HEK293 (cell line): ENCODE measurements at regions not wholly inside any gene's neighbourhood (a gene's known extent, or its start where the extent isn't known, plus 50 kb on each side); places are given as distances from the start of the nearest gene placed in this dataset.

Experiments
- CTCF ChIA-PET: fragments of 350-600 bp; formaldehyde crosslinking; extraction: SDS; loops from one replicate; lab custom pipeline; 2021; ENCODE audit warnings: antibody characterized with exemption; lab: Yijun Ruan, JAX
- POLR2A ChIA-PET: fragments of 300-600 bp; formaldehyde crosslinking; extraction: SDS; loops from one replicate; lab custom pipeline; 2020; ENCODE audit warnings: antibody characterized with exemption, inconsistent platforms; lab: Yijun Ruan, JAX
- H3K27ac ChIP-seq: fragments of 200-500 bp; sonication (Bioruptor generic); 2 replicates; pipeline ENCODE4 v1.5.1; 2014; ENCODE audit warnings: low read depth, low read length, control low read depth, inconsistent platforms; ENCODE audit errors: extremely low read depth
- H3K36me3 ChIP-seq, 2 experiments: fragments of 200-500 bp in 1 of 2; sonication (Bioruptor generic) in 1 of 2; 1 replicate in 1 of 2; 2 replicates in 1 of 2; pipeline ENCODE4 v1.5.1; 2014 to 2017; ENCODE audit warnings: inconsistent platforms in 2 of 2, low read length in 2 of 2; ENCODE audit not compliant: control insufficient read depth in 2 of 2, insufficient read depth in 1 of 2
- H3K4me1 ChIP-seq: fragments of 200-500 bp; sonication (Bioruptor generic); 2 replicates; pipeline ENCODE4 v1.5.1; 2014; ENCODE audit warnings: mild to moderate bottlenecking, low read length, inconsistent platforms; ENCODE audit not compliant: control insufficient read depth, insufficient read depth
- H3K4me3 ChIP-seq: 2 replicates; pipeline ENCODE4 v1.5.1; 2011; ENCODE audit warnings: low read depth, mild to moderate bottlenecking, control low read depth, low read length, moderate library complexity
- H3K9me3 ChIP-seq: fragments of 200-500 bp; sonication (Bioruptor generic); 2 replicates; pipeline ENCODE4 v1.5.1; 2014; ENCODE audit warnings: low read depth, low read length, inconsistent platforms; ENCODE audit not compliant: control insufficient read depth, insufficient read depth
- KLF10 ChIP-seq: fragments of 450-650 bp; IDR thresholded peaks from 2 replicates; pipeline ENCODE4 v1.5.1; 2018; ENCODE audit warnings: missing biosample characterization, mild to moderate bottlenecking, missing genetic modification characterization
- MYNN ChIP-seq: fragments of 450-650 bp; formaldehyde crosslinking; IDR thresholded peaks from 2 replicates; pipeline ENCODE4 v1.5.1; 2016; ENCODE audit warnings: missing biosample characterization, missing genetic modification characterization, borderline replicate concordance
- SALL2 ChIP-seq: fragments of 450-650 bp; formaldehyde crosslinking; IDR thresholded peaks from 2 replicates; pipeline ENCODE4 v1.5.0; 2017; ENCODE audit warnings: missing biosample characterization, mild to moderate bottlenecking, missing genetic modification characterization, borderline replicate concordance
- YY1 ChIP-seq: fragments of 450-650 bp; formaldehyde crosslinking; IDR thresholded peaks from 2 replicates; pipeline ENCODE4 v1.5.1; 2018; ENCODE audit warnings: missing biosample characterization, missing genetic modification characterization
- ZBTB8A ChIP-seq: fragments of 450-650 bp; formaldehyde crosslinking; IDR thresholded peaks from 2 replicates; pipeline ENCODE4 v1.5.1; 2016; ENCODE audit warnings: missing biosample characterization, missing genetic modification characterization
- ZEB2 ChIP-seq: fragments of 450-650 bp; formaldehyde crosslinking; IDR thresholded peaks from 2 replicates; pipeline ENCODE4 v1.5.1; 2016; ENCODE audit warnings: missing biosample characterization, missing genetic modification characterization
- ZNF138 ChIP-seq: fragments of 450-650 bp; formaldehyde crosslinking; IDR thresholded peaks from 2 replicates; pipeline ENCODE4 v1.5.1; 2016; ENCODE audit warnings: missing biosample characterization, missing genetic modification characterization, borderline replicate concordance
- ZNF175 ChIP-seq: fragments of 450-650 bp; formaldehyde crosslinking; IDR thresholded peaks from 2 replicates; pipeline ENCODE4 v1.5.1; 2016; ENCODE audit warnings: missing biosample characterization, missing genetic modification characterization
- ZNF23 ChIP-seq: fragments of 450-650 bp; formaldehyde crosslinking; IDR thresholded peaks from 2 replicates; pipeline ENCODE4 v1.5.1; 2016; ENCODE audit warnings: missing biosample characterization, missing genetic modification characterization, borderline replicate concordance
- ZNF239 ChIP-seq: fragments of 450-650 bp; formaldehyde crosslinking; IDR thresholded peaks from 2 replicates; pipeline ENCODE4 v1.5.1; 2016; ENCODE audit warnings: missing biosample characterization, missing genetic modification characterization
- ZNF292 ChIP-seq: fragments of 450-650 bp; formaldehyde crosslinking; IDR thresholded peaks from 2 replicates; pipeline ENCODE4 v1.5.1; 2016; ENCODE audit warnings: low read depth, missing biosample characterization, missing genetic modification characterization, borderline replicate concordance
- ZNF335 ChIP-seq: fragments of 450-650 bp; formaldehyde crosslinking; conservative IDR thresholded peaks from 2 replicates; pipeline ENCODE4 v1.5.1; 2016; ENCODE audit warnings: missing biosample characterization, missing genetic modification characterization
- ZNF48 ChIP-seq: fragments of 450-650 bp; formaldehyde crosslinking; IDR thresholded peaks from 2 replicates; pipeline ENCODE4 v1.5.1; 2016; ENCODE audit warnings: missing biosample characterization, missing genetic modification characterization
- ZNF501 ChIP-seq: fragments of 450-650 bp; formaldehyde crosslinking; IDR thresholded peaks from 2 replicates; pipeline ENCODE4 v1.5.1; 2016; ENCODE audit warnings: missing biosample characterization, missing genetic modification characterization
- ZNF544 ChIP-seq: fragments of 450-650 bp; formaldehyde crosslinking; IDR thresholded peaks from 2 replicates; pipeline ENCODE4 v1.5.0; 2017; ENCODE audit warnings: missing biosample characterization, missing genetic modification characterization
- ZNF549 ChIP-seq: fragments of 450-650 bp; IDR thresholded peaks from 2 replicates; pipeline ENCODE4 v1.5.1; 2018; ENCODE audit warnings: missing biosample characterization, missing genetic modification characterization, mild to moderate bottlenecking, inconsistent platforms, moderate library complexity
- ZNF558 ChIP-seq: fragments of 450-650 bp; formaldehyde crosslinking; IDR thresholded peaks from 2 replicates; pipeline ENCODE4 v1.5.1; 2016; ENCODE audit warnings: missing biosample characterization, missing genetic modification characterization
- ZNF571 ChIP-seq: fragments of 450-650 bp; formaldehyde crosslinking; IDR thresholded peaks from 2 replicates; pipeline ENCODE4 v1.5.0; 2017; ENCODE audit warnings: missing biosample characterization, missing genetic modification characterization
- ZNF600 ChIP-seq: fragments of 450-650 bp; formaldehyde crosslinking; IDR thresholded peaks from 2 replicates; pipeline ENCODE4 v1.5.1; 2016; ENCODE audit warnings: missing biosample characterization, missing genetic modification characterization
- ZNF660 ChIP-seq: fragments of 450-650 bp; IDR thresholded peaks from 2 replicates; pipeline ENCODE4 v1.5.1; 2018; ENCODE audit warnings: missing biosample characterization, mild to moderate bottlenecking, missing genetic modification characterization
- ZNF830 ChIP-seq: fragments of 450-650 bp; IDR thresholded peaks from 2 replicates; pipeline ENCODE4 v1.5.0; 2018; ENCODE audit warnings: missing biosample characterization, missing genetic modification characterization, low read depth, mild to moderate bottlenecking, moderate library complexity
- TF ChIP-seq, protein P1 (sequence below): fragments of 450-650 bp; formaldehyde crosslinking; conservative IDR thresholded peaks from 2 replicates; pipeline ENCODE4 v1.5.1; 2016; ENCODE audit warnings: low read depth, missing biosample characterization, missing genetic modification characterization
- TF ChIP-seq, protein P2 (sequence below): fragments of 450-650 bp; formaldehyde crosslinking; IDR thresholded peaks from 2 replicates; pipeline ENCODE4 v1.5.1; 2016; ENCODE audit warnings: missing biosample characterization, missing genetic modification characterization
- TF ChIP-seq, protein P3 (sequence below): fragments of 450-650 bp; formaldehyde crosslinking; conservative IDR thresholded peaks from 2 replicates; pipeline ENCODE4 v1.5.1; 2016; ENCODE audit warnings: low read depth, missing biosample characterization, missing genetic modification characterization

DNA sequence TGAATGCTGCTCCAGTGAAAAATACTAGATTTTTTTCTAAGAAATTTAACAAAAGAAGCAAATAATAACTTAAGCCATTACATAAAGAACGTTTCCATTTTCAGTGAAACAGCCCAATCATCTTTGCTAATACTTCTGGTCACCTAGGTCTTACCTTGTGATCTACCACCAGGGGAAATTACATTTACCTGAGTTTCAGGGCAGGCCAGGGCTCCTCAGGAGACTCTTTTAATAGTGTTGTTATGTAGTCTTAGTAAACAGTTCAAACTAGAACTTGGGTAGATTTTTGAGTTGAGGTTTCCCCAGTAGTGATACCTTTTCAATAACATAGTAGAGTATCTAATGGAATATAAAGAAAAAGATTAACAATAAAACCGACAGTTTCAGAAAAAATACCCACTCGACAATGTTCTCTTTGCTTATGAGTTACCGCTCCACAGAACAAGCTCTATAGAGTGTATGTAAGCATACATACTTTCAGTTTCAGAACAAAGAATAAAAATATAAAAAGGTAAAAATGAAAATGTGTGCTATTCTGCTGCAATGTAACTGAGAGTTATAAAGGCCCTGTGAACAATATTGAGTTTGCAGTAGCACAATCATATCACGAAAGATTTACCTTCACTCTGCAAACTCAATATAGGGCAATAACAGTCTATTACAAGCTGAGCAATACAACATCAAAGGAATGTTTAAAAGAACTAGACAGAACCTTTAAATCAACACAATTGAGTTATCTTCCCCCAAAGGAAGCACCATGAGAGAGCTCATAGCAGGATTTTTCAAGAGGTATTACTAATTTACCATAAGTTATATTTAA lies 165.8 kb downstream of the ATOH1 start:
- Histone ChIP-seq H3K36me3 (no peaks in the 10 kb centered on the region), H3K4me3 (no peak overlapping the region), H3K4me1 (no peaks in the 10 kb centered on the region)
- POLR2A ChIA-PET: no interaction called here
- no peak for TF ChIP-seq ZNF544
- TF ChIP-seq ZEB2 (tag by site-specific recombination): no peak
- no peak for TF ChIP-seq ZNF558
- TF ChIP-seq, protein P1, sequence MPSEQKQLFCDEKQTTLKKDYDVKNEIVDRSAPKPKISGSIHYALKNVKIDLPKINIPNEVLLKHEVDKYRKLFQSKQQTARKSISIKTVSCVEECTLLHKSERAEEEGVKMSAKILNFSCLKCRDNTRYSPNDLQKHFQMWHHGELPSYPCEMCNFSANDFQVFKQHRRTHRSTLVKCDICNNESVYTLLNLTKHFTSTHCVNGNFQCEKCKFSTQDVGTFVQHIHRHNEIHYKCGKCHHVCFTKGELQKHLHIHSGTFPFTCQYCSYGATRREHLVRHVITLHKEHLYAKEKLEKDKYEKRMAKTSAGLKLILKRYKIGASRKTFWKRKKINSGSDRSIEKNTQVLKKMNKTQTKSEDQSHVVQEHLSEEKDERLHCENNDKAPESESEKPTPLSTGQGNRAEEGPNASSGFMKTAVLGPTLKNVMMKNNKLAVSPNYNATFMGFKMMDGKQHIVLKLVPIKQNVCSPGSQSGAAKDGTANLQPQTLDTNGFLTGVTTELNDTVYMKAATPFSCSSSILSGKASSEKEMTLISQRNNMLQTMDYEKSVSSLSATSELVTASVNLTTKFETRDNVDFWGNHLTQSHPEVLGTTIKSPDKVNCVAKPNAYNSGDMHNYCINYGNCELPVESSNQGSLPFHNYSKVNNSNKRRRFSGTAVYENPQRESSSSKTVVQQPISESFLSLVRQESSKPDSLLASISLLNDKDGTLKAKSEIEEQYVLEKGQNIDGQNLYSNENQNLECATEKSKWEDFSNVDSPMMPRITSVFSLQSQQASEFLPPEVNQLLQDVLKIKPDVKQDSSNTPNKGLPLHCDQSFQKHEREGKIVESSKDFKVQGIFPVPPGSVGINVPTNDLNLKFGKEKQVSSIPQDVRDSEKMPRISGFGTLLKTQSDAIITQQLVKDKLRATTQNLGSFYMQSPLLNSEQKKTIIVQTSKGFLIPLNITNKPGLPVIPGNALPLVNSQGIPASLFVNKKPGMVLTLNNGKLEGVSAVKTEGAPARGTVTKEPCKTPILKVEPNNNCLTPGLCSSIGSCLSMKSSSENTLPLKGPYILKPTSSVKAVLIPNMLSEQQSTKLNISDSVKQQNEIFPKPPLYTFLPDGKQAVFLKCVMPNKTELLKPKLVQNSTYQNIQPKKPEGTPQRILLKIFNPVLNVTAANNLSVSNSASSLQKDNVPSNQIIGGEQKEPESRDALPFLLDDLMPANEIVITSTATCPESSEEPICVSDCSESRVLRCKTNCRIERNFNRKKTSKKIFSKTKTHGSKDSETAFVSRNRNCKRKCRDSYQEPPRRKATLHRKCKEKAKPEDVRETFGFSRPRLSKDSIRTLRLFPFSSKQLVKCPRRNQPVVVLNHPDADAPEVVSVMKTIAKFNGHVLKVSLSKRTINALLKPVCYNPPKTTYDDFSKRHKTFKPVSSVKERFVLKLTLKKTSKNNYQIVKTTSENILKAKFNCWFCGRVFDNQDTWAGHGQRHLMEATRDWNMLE: no peak
- no peak for TF ChIP-seq ZNF335 (tag by site-specific recombination)
- no peak for TF ChIP-seq SALL2 (tag by site-specific recombination)
- TF ChIP-seq ZNF48 (tag by site-specific recombination): no peak
- TF ChIP-seq, protein P2, sequence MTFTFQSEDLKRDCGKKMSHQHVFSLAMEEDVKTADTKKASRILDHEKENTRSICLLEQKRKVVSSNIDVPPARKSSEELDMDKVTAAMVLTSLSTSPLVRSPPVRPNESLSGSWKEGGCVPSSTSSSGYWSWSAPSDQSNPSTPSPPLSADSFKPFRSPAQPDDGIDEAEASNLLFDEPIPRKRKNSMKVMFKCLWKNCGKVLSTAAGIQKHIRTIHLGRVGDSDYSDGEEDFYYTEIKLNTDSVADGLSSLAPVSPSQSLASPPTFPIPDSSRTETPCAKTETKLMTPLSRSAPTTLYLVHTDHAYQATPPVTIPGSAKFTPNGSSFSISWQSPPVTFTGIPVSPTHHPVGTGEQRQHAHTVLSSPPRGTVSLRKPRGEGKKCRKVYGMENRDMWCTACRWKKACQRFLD (tag by site-specific recombination): no peak
- no peak for TF ChIP-seq ZNF571
- no peak for TF ChIP-seq KLF10 (tag by site-specific recombination)
- TF ChIP-seq, all 188 proteins: peak for 0
- no peaks in the 10 kb centered on the region for H3K9me3 ChIP-seq
- H3K27ac ChIP-seq: no peak overlapping the region
- CTCF ChIA-PET: no interaction called here

DNA sequence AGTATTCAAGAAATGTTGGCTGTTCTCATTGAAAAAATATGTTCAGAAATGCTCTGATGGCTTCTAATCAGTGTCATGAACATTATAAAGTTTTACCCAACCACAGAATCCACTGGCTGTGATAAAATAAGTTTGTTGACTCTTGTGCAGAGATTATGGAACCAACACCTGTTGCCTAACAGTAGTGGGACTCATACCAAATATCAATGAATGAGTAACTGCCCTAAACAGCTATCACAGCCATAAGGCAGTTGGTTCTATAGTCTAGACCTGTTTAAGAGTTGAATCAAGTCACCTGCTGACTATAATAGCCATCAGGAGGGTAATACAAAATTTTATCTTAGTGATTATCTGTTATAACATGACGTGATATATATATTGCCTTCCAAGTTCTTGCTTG lies 168.3 kb downstream of the ATOH1 start:
- TF ChIP-seq ZBTB8A (tag by site-specific recombination) (no peak), MYNN (tag by site-specific recombination) (no peak), YY1 (tag by site-specific recombination) (no peak), ZNF549 (no peak), ZNF292 (tag by site-specific recombination) (no peak), ZNF175 (no peak), ZNF239 (tag by site-specific recombination) (no peak), ZNF600 (tag by site-specific recombination) (no peak), ZNF138 (no peak), ZNF501 (tag by site-specific recombination) (no peak), ZNF830 (no peak), ZNF660 (tag by site-specific recombination) (no peak), ZNF23 (tag by site-specific recombination) (no peak)
- TF ChIP-seq, protein P3, sequence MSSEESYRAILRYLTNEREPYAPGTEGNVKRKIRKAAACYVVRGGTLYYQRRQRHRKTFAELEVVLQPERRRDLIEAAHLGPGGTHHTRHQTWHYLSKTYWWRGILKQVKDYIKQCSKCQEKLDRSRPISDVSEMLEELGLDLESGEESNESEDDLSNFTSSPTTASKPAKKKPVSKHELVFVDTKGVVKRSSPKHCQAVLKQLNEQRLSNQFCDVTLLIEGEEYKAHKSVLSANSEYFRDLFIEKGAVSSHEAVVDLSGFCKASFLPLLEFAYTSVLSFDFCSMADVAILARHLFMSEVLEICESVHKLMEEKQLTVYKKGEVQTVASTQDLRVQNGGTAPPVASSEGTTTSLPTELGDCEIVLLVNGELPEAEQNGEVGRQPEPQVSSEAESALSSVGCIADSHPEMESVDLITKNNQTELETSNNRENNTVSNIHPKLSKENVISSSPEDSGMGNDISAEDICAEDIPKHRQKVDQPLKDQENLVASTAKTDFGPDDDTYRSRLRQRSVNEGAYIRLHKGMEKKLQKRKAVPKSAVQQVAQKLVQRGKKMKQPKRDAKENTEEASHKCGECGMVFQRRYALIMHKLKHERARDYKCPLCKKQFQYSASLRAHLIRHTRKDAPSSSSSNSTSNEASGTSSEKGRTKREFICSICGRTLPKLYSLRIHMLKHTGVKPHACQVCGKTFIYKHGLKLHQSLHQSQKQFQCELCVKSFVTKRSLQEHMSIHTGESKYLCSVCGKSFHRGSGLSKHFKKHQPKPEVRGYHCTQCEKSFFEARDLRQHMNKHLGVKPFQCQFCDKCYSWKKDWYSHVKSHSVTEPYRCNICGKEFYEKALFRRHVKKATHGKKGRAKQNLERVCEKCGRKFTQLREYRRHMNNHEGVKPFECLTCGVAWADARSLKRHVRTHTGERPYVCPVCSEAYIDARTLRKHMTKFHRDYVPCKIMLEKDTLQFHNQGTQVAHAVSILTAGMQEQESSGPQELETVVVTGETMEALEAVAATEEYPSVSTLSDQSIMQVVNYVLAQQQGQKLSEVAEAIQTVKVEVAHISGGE (tag by site-specific recombination): no peak
- Histone ChIP-seq H3K27ac (no peak overlapping the region), H3K4me3 (no peak overlapping the region), H3K4me1 (no peaks in the 10 kb centered on the region), H3K36me3 (no peaks in the 10 kb centered on the region), H3K9me3 (no peaks in the 10 kb centered on the region)
- ChIA-PET CTCF (no interaction called here), POLR2A (no interaction called here)
